ENCODE measurements at regions not wholly inside any gene's neighbourhood (a gene's known extent, or its start where the extent isn't known, plus 50 kb on each side); places are given as distances from the start of the nearest gene placed in this dataset.

DNA sequence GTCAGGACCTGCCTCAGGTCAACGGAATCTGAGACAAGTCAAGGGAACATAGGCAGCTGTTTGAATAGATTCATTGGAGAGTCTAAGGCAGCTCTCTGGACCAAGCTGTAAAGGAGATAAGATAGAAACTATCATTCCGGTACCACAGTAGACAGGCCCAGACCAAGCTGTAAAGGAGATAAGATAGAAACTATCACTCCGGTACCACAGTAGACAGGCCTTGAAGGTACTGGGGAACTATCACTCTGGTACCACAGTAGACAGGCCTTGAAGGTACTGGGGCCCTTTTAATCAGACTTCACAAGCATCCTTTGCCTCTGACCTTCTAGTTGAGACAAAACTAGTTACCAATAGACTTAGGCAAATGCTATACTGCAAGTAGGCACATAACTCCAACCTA is 346.1 kb downstream of the DCDC2C start:
- TF ChIP-seq, protein P1, sequence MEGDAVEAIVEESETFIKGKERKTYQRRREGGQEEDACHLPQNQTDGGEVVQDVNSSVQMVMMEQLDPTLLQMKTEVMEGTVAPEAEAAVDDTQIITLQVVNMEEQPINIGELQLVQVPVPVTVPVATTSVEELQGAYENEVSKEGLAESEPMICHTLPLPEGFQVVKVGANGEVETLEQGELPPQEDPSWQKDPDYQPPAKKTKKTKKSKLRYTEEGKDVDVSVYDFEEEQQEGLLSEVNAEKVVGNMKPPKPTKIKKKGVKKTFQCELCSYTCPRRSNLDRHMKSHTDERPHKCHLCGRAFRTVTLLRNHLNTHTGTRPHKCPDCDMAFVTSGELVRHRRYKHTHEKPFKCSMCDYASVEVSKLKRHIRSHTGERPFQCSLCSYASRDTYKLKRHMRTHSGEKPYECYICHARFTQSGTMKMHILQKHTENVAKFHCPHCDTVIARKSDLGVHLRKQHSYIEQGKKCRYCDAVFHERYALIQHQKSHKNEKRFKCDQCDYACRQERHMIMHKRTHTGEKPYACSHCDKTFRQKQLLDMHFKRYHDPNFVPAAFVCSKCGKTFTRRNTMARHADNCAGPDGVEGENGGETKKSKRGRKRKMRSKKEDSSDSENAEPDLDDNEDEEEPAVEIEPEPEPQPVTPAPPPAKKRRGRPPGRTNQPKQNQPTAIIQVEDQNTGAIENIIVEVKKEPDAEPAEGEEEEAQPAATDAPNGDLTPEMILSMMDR (IDR thresholded peaks at IDR 0.05; ENCODE audit: low read depth, low read length): no peak
- TF ChIP-seq EZH2phosphoT487 (IDR thresholded peaks at IDR 0.05; ENCODE audit: low read depth): no peak

Data from OCI-LY3 (cell line).